GM20000 (cell line): ENCODE measurements at regions not wholly inside any gene's neighbourhood (a gene's known extent, or its start where the extent isn't known, plus 50 kb on each side); places are given as distances from the start of the nearest gene placed in this dataset.

Experiments used
- DNase-seq: peaks from one replicate; pipeline ENCODE4 v3.0.0; 2012; ENCODE audit warnings: low spot score
- TF ChIP-seq, protein P1 (sequence below): IDR thresholded peaks from 2 replicates; pipeline ENCODE4 v1.5.1; 2012; ENCODE audit warnings: mild to moderate bottlenecking, control low read depth; ENCODE audit errors: extremely low read depth, missing control alignments

DNA sequence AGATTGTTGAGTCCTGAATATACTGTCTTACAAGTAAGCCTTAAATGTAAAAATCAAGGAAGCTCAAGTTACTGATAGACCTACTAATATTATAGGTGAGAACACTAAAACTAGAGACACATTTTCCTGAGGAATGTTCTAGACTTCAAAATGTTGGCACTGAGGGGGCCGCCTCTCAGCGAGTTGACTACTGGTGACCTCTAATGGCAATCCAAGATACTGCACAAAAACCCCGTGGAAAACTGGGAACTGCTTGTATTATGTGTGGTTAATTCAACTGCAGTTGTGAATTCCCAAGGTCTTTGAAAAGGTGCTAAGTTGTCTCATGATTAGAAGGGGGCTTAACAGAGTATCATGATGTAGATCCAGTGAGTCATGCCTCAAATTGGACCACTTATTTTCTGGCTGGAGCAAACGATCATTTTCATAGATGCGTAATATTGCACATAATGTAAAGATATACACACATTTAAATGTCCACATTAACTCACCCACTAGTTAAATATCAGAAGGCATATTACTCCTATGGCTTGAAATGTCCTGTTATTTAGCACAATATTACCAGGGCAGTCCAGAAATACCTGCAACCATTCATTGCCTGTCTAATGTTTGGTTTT is 336.2 kb downstream of the FOXA2 start:
- peak; percentile 8 for DNase-seq
- TF ChIP-seq, protein P1, sequence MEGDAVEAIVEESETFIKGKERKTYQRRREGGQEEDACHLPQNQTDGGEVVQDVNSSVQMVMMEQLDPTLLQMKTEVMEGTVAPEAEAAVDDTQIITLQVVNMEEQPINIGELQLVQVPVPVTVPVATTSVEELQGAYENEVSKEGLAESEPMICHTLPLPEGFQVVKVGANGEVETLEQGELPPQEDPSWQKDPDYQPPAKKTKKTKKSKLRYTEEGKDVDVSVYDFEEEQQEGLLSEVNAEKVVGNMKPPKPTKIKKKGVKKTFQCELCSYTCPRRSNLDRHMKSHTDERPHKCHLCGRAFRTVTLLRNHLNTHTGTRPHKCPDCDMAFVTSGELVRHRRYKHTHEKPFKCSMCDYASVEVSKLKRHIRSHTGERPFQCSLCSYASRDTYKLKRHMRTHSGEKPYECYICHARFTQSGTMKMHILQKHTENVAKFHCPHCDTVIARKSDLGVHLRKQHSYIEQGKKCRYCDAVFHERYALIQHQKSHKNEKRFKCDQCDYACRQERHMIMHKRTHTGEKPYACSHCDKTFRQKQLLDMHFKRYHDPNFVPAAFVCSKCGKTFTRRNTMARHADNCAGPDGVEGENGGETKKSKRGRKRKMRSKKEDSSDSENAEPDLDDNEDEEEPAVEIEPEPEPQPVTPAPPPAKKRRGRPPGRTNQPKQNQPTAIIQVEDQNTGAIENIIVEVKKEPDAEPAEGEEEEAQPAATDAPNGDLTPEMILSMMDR: peak; percentile 34

DNA sequence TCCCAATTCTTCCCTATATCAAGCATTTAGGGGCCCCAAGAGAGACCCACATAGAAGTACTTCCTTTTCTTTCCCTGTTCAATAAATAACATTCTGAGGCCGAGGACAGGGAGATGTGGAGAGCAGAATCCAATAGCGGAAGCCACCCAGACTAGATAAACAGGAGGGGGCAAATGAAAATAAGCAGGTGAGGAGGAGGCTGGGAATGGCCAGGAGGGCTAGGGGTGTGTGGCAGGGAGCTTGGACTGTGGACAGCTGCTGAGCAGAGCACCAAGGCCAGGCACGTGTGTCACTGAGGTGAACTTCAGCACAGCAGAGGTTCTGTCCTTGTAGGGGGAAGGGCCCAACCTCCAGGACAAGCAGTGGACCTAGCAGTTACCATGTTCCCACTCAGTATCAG is 339.2 kb downstream of the FOXA2 start:
- TF ChIP-seq, protein P1: no peak
- no peak for DNase-seq

DNA sequence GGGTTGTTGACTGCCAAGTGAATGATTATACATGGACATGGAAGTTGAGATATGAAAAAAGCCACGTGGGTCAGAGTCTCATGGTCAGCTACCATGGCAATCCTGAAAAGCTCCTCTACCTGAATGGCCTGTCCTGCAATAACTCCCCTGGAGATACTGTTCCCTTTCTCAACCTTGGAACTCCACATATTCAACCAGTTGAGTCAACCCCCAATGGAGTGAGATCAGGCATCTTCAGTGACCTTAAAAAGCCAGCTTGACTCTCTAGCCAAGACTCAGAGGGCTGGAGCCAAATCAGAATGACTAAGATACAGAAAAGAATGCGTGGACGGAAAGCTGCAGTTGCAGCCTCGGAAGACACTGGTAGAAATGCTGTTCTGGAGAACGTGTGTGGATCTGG is 341.3 kb downstream of the FOXA2 start:
- no peak for DNase-seq
- TF ChIP-seq, protein P1: no peak

GRCh38 chr20:22241609-22242008 is 342.8 kb downstream of the FOXA2 start:
- no peak for DNase-seq

GRCh38 chr20:22232923-22233322 is 351.4 kb downstream of the FOXA2 start:
- TF ChIP-seq, protein P1: no peak
- no peak for DNase-seq

More at GRCh38 chr20:22241609-22242008, 342.8 kb downstream of the FOXA2 start:
- TF ChIP-seq, protein P1: no peak

DNA sequence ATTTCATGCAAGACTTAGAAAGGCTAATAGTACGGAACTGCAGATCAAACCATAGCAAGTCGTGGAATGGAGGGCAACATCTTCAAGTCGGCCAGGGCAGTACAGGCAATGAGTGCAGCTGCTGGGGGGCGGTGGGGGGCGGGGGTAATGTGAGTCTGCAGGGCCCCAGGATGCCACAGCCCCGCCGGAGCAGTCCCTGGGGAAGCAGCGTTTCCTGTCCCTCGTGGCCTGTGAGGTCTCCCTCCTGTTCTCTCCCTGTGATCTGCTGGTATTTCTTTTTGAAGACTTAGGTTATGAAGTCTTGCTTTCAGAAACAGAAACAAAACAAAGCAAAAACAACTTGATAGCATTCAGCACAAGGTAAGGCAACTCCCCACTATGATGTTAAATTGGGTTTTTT is 351.9 kb downstream of the FOXA2 start:
- TF ChIP-seq, protein P1: no peak
- DNase-seq: no peak

GRCh38 chr20:22226849-22227700 is 357.3 kb downstream of the FOXA2 start:
- no peak for DNase-seq
- TF ChIP-seq, protein P1: no peak
